Dedifferentiated amniotic fluid mesenchymal stem cell (primary cell): ENCODE measurements at regions not wholly inside any gene's neighbourhood (a gene's known extent, or its start where the extent isn't known, plus 50 kb on each side); places are given as distances from the start of the nearest gene placed in this dataset.

Experiments
- DNase-seq: peaks from one replicate; pipeline ENCODE4 v3.0.0-alpha.2; 2016; ENCODE audit errors: extremely low spot score

DNA sequence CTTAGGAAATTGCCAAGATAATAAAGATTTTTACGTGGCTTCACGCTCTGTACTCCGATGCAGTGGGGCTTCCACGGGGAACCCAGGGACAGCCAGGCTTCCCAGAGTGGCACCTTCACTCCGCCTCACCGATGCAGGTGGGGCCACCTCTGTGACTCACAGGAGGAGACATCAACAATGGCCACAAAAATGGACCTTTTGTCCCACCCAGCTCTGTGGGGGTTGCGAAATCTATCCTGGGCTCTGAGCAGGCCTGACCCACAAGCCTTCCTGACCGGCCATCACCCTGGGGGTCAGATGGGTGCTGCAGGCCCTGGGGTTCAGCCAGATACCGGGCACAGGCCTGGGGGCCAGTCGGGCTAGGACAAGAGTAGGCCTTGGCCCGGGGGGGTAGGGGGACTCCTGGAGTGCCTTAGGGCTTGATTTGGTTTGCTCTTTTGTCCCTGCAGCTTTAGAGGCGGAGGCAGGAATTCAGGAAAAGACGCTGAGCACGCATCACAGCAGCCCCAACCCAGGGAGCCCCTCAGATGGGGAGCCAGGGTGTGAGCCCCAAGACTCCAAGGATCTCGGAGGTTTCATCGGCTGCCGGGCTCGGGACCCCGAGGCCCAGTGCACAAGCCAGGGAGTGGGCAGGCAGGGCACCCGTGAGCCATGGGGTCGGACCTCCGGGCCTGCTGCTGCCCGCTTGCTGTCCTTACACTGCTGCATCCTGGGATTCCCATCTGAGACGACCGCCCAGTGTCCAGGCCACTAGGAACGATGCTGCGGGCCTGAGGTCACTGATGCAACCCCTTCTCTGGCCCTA, 136.5 kb upstream of the NKX1-1 start:
- no peak for DNase-seq

DNA sequence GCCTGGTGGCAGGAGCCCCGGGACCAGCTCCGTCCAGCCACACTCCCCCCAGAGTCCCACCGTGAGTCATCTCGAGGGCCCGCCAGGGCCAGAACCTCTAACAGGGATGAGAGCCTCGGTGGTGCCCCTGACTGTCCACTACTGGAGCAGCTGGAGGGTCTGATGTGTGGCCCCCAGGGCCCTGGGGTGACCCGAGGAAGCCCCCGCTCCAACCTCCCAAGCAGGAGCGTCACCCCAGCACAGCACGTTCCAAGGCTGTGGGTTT, 135.9 kb upstream of the NKX1-1 start:
- DNase-seq: no peak

GRCh38 chr4:1541449-1542225, 135.4 kb upstream of the NKX1-1 start:
- no peak for DNase-seq

DNA sequence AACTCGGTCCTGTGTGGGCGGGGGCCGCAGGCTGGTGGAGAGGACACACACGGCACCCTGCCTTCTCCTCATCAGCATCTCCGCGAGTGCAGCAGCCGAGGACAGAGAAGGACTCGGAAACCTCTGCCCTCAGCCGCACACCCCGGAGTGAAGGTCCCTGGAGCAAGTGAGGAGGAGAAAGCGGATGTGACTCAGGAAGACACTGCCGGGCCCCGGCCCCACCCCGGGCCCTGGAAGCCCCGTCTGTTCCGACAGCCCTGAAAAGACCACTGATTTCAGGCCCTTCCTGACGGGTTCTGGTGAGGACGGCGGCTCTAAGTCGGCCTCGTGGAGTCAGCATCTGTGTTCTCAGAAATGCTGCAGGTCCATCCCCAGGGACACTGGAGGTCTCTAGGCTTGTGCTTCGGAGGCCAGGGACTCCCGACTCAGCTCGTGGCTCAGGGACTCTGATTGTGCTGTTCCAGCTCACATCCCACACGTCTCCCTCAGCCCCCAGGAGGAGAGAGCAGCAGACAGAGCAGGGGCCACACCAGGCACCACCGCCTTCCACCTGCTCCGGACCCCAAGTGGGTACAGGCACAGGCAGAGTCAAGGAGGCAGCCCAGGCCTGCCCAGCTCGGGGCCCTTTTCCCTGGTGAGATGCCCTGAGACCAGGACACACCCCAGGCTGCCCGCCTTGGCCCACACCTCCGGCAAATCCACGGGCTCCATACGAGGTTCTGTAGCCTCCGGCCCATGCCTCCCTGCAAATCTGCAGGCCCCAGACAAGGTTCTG, 134.5 kb upstream of the NKX1-1 start:
- DNase-seq: no peak

DNA sequence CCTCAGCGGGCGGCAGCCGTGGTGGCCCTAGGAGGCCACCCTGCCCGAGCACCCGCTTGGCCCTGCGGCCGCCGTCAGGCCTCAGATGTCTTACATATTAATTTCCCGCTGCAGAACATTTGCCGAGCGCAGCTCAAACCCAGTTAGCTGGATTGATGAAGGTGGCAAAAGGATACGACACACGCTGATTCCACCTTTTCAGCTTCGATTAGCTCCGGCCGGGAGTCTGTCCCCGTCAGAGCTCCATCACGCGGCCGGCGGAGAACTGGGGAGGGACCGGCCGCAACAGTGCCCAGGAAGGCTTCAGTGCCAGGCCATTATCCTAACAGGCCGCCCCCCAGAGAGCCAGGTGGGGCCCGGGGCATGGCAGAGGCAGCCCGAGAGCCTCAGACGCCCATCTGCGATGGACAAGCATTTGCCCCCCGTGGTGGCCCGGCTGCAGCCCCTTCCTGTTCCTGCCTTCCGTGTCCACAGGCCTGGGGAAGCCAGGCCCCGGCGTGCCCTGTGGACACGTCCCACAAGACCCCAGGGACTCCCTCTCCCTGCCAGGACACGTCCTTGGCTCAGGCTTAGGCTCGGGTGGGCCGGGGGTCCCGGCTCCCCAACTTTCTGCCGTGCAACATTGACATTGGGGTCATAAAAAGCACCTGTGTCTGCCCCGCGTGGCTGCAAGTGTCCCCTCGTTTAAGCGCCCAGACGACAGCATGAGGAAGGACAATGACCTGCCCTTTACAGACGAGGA, 133.8 kb upstream of the NKX1-1 start:
- no peak for DNase-seq

DNA sequence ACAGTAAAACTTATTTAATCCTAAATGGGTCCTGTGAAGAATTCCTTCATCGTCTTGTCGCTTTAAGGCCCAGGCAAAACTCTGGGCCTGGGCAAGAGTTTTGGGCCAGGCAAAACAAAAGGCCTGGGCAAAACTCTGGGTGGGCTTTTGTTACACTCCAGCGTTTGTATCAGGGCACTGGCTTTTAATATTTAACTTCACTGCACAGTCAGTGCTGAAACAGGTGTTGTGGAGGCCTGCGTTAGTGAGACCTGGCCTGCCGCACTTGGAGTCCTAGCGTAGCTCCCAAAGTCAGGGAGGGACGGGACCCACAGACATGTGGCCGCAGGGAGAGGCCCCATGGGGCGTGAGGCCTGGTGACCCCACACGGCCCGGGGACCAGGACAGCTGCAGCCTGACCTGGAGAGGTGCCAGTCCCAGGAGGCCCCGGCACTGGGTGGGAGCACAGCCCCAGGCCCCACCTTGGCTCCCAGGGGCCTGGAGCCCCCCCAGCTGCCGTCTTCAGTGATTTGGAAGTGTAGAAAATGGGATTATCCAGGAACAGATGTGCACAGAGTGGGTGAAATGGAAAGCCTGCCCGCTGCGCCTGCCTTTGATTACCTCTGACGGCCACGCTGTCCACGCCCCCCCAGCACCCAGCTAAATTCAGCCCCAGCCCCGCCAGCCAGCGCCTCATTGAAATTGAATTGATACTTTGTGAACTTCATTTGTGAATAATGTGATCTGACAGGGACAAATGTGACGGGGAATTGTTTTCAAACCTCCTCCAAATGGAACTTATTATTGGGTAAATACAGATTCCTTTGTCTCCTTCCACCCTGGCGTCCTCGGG, 132.9 kb upstream of the NKX1-1 start:
- no peak for DNase-seq

DNA sequence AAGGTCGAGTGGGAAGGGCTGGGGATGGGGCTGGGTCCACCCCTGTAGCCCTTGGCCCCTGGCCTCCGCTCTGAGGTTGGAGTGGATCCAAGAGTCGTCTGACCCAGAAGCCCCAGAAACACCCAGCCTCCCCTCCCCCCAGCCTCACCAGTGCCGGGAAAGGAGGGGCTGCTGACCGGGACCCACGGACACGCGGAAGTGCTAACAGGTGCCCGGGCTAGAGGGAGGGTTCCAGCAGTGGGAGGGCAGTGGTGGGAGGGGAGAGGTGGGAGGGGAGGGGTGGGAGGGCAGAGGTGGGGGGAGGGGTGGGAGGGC, 131.8 kb upstream of the NKX1-1 start:
- DNase-seq: no peak

DNA sequence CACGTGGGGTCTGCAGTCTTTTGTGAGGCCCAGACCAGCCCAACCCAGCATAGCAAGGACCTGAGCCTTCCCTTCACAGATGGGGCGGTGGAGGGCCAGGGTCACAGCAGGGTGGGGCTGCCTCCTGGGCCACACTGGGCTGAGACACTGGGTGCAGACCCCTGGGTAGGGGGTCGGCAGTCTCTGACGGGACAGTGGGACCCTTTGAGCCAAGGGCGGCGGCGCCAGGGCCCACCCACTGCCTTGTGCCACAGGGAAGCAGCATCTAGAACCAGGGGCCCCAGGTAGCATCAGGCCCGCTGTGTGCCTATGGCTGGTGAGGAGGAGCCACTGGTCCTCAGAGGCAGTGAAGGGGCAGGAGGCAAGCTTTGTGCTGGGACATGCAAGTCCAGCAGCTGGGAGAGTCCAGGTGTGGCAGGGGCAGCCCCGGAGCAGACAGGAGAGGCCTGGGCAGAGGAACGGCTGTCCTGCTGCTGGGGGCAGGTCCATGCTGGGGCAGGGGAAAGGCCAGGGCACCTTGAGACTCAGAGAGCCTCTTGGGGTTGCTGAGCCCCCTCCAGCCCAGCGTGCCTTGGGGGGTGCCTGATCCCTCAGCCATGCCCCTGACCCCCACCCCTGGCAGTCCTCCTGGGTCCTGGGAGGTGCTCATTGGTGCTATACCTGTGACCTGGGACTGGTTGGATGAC, 131.3 kb upstream of the NKX1-1 start:
- DNase-seq: no peak

- DNase-seq: no peak
Observed at GRCh38 chr4:1536579-1537409, 130.6 kb upstream of the NKX1-1 start.

- DNase-seq: no peak
Observed at GRCh38 chr4:1535926-1536578, 129.8 kb upstream of the NKX1-1 start.

DNA sequence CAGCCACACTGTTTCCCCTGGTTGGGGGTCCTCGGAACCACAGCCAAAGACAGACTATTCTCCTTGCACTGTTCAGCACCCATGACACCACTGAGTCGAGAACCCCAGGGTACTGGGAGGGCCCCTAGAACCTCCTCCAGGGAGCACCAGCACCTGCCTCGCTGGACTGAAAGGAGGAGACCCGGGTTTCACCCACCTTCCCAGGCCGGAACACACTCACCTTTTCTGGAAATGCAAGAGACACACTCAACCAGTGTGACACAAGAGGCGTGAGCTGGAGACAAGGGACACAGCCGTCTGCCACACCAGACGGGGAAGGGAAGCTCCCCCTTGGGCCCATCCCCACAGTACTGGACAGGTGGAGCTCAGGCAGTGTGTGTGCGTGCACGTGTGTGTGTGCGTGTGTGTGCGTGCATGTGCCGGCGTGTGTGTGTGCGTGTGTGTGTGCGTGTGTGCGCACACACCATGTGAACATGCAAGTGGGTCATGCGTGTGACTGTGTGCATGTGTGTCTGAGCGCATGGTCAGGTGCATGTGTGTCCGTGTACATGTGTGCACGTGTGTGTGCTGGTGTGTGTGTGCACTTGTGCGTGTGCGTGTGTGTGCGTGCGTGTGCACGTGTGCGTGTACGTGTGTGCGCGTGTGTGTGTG, 128.8 kb upstream of the NKX1-1 start:
- DNase-seq: no peak

DNA sequence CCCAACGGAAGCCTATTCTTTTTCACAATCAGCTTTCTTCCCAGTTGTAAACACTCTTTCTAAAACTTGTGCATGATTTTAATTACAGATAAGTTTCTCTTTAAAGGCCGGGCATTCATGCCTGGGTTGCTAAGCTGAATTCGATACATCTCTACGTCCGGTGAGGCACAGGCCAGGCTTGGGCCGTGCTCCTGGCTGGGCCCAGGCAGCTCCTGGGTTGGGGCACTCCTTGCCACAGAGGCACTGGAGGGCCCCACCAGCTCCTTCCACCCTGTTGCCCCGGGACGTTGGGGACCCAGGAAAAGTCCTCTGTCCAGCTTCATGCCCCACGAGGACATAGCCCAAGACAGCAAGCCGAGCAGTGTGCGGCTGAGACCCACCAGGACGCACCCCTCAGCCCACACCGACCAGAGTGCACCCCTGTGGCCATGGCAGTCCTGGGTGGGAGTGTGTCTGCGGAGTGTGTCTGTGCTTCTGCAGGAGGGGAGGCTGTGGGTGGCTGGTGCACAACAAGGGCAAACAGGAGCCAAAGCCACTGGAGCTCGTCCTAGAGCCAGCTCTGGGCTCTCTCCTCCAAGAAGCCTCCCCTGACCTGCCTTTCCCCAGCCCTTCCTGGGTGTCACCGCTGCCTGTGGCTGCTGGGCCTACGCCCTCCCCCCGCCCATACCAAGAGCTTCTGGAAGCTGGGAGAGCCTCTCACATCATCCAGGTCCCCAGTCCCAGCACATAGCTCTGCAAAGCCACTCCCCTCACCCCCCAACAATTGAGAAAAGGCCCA, 128.0 kb upstream of the NKX1-1 start:
- no peak for DNase-seq

DNA sequence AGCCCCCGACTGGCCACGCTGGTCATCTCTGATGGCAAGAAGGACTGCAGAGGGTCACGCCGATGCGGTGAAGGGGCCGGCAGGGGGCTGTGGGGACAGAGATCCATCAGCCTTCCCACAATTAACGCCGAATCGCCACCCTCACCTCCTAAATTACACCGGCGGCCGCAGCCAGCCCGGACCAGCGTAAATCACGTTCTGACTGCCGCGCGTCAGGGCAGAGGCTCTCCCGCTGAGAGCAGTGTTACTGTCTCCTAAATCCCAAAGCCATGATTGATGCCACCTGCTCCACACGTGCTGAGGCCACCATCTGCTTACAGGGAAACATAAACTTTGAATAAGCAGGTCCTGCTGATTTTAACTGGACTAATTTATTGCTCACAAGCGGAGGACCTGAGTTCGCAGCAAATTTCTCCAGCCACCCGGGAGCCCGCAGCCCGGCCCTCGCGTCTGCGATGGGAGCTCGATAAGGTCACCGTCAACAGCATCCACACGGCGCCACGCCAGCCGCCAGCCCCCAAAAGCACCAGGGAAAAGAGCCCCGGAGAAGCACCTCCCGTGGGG, 127.3 kb upstream of the NKX1-1 start:
- DNase-seq: no peak

DNA sequence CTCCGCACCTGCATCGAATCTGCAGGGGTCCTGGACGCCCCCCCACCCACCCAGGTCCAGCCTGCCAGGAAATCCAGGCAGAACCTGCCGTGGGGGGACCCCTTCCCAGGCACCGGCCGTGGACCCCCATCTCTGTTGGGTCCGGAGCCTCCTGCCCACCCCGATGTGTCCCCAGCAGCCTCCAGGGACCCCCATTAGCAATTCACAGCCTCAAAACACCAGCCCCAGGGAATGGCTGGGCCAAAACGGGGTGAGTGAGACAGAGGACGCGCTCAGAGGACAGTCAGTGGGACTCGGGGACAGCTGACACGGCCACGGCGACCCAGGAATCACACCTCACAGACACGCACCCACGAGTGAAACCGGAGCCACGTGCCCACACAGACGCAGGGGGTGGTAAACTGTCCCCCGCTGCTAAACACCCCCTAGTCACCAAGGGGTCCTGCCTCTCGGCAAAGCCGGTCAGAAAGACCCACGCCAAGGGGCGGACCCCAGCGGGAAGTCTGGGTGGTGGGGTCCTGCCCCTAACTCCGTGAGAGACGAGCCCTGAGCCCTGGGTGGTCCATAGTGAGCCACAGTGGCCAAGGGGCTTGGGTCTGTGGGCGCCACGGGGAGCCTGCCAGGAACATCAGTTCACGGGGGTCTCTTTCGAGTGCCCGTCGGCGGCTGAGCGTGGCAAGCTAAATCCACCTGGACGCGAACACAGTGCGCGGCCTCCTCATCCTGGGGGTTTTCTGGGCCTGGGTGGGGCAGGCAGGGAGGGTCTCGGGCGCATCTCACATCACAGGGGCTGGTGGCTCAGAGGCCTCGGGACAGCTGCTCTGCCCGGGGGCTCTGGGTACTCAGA, 126.5 kb upstream of the NKX1-1 start:
- no peak for DNase-seq

DNA sequence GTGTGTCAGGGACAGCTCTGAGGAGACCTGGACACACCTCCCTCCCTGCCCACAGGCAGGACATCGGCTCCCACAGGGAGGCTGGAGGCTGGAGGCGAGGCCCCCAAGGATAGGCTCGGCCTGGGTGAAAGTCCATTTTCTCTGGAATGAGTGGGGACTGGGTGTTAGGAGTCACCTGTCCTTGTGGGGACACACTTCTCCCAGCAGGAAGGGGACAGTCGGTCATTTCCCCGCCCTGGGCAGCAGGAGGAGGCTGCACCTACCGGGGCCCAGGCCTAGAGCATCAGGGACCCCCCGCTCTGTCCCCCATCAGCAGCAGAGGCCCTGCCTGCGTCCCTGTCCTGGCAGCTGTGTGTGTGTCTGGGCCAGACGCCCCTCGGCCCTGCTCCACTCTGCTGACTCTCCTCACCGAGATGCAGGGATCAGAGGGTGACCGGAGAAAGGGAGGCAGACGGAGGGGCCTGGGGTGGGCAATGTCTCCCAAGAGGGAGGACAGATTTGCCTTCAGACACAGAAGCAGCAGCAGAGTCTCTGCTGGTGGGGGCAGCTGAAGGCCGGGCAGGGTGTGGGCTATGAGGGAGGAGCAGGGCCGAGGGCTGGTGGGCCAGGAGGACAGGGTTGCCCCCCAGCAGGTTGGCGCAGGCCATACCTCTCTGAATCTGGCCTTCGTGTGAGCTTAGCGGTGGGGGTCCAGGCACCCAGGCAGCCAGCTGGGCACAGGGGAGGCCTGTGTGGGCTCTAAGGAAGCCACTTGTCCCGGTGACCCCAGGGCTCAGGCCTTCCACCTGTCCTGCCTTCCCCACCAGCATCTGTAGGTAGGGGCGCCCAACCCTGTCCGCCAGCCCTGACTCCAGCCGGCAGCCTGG, 125.7 kb upstream of the NKX1-1 start:
- DNase-seq: no peak

DNA sequence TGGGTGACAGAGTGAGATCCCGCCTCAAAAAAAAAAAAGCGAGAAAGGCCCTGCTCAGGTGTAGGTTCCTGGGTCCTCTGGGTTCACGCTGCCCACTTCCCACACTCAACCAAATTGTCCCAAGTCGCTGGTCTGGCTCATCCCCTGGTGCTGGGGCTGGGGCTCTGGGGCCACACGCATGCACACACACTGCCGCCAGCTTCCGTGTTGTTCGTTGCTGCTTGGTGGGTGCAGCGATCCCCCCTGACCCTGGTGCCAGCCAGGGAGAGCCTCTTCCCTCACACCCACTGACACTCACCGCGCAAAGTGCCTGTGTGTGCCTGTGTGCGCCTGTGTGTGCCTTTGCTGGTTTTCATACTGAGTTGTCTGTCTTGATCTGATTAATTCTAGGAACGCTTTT, 124.1 kb upstream of the NKX1-1 start:
- DNase-seq: no peak
